Osteocyte (in vitro differentiated cells): ENCODE measurements at regions not wholly inside any gene's neighbourhood (a gene's known extent, or its start where the extent isn't known, plus 50 kb on each side); places are given as distances from the start of the nearest gene placed in this dataset.

Experiments
- DNase-seq: peaks from one replicate; pipeline ENCODE4 v3.0.0; 2021; ENCODE audit warnings: mixed read lengths; ENCODE audit not compliant: unreplicated experiment; ENCODE audit errors: extremely low spot score
- H3K27ac Mint-ChIP-seq: one replicate; pipeline ENCODE4 v1.8.0; 2021; ENCODE audit warnings: mild to moderate bottlenecking, mixed read lengths; ENCODE audit not compliant: unreplicated experiment
- H3K27me3 Mint-ChIP-seq: one replicate; pipeline ENCODE4 v1.8.0; 2021; ENCODE audit warnings: mixed read lengths; ENCODE audit not compliant: unreplicated experiment
- H3K36me3 Mint-ChIP-seq: one replicate; pipeline ENCODE4 v1.8.0; 2021; ENCODE audit warnings: mixed read lengths; ENCODE audit not compliant: unreplicated experiment
- H3K4me1 Mint-ChIP-seq: one replicate; pipeline ENCODE4 v1.8.0; 2021; ENCODE audit warnings: mixed read lengths; ENCODE audit not compliant: unreplicated experiment
- H3K4me3 Mint-ChIP-seq: one replicate; pipeline ENCODE4 v1.8.0; 2021; ENCODE audit warnings: mild to moderate bottlenecking, moderate library complexity, mixed read lengths; ENCODE audit not compliant: unreplicated experiment
- H3K9me3 Mint-ChIP-seq: one replicate; pipeline ENCODE4 v1.8.0; 2021; ENCODE audit warnings: mixed read lengths; ENCODE audit not compliant: unreplicated experiment
- TF ChIP-seq, protein P1 (sequence below): fragments of 200-600 bp; sonication (generic); IDR thresholded peaks from 2 replicates; pipeline ENCODE4 v1.5.0; 2021; ENCODE audit warnings: antibody characterized with exemption, mild to moderate bottlenecking, moderate library complexity

DNA sequence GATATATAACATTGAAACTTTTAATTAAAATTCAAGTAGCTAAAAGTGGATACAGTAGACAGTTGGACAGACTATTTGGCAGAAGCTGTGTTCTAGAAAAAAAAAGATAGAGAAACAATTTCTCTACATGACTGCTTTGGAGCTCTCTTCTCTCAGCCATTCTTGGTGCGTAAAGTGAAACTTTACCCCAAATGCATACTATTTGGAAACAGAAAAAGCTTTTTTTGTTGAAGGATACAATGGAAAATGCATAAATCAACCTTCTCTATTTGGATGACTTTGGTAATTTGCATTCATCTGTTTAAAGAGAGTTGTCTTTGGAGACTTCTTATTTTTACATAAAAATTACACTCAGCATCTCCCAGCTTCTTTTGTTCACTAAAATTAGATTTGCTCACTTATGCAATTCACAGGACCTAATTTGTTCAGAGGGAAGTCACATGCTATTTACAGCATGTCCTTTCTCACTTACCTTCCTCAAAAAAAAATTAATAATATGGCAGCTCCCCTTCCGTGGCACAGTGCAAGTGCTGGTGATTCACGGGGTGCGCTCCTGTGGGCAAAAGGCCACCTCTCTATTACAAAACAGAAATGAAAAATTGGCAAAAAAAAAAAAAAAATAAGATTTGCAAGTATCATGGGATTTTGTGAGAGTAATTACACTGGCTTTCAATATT is 498.9 kb downstream of the RERGL start:
- no peak for DNase-seq
- H3K4me3 Mint-ChIP-seq = no peak overlapping the region
- TF ChIP-seq, protein P1, sequence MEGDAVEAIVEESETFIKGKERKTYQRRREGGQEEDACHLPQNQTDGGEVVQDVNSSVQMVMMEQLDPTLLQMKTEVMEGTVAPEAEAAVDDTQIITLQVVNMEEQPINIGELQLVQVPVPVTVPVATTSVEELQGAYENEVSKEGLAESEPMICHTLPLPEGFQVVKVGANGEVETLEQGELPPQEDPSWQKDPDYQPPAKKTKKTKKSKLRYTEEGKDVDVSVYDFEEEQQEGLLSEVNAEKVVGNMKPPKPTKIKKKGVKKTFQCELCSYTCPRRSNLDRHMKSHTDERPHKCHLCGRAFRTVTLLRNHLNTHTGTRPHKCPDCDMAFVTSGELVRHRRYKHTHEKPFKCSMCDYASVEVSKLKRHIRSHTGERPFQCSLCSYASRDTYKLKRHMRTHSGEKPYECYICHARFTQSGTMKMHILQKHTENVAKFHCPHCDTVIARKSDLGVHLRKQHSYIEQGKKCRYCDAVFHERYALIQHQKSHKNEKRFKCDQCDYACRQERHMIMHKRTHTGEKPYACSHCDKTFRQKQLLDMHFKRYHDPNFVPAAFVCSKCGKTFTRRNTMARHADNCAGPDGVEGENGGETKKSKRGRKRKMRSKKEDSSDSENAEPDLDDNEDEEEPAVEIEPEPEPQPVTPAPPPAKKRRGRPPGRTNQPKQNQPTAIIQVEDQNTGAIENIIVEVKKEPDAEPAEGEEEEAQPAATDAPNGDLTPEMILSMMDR = no peak
- H3K27me3 Mint-ChIP-seq = no peaks in the 10 kb centered on the region
- H3K36me3 Mint-ChIP-seq = no peaks in the 10 kb centered on the region
- no peaks in the 10 kb centered on the region for H3K9me3 Mint-ChIP-seq
- H3K4me1 Mint-ChIP-seq = no peaks in the 10 kb centered on the region
- H3K27ac Mint-ChIP-seq = no peak overlapping the region

GRCh38 chr12:17588968-17589367 is 501.0 kb downstream of the RERGL start:
- Mint-ChIP-seq H3K9me3 (peaks cover 4% of the 10 kb centered on the region), H3K27me3 (no peaks in the 10 kb centered on the region), H3K36me3 (no peaks in the 10 kb centered on the region), H3K4me1 (no peaks in the 10 kb centered on the region), H3K27ac (no peak overlapping the region), H3K4me3 (no peak overlapping the region)
- TF ChIP-seq, protein P1 = peak; percentile 24
- DNase-seq = no peak

- H3K9me3 Mint-ChIP-seq = peaks cover 4% of the 10 kb centered on the region
- TF ChIP-seq, protein P1 = no peak
- H3K36me3 Mint-ChIP-seq = no peaks in the 10 kb centered on the region
- DNase-seq = no peak
- H3K4me1 Mint-ChIP-seq = no peaks in the 10 kb centered on the region
- H3K27me3 Mint-ChIP-seq = no peaks in the 10 kb centered on the region
- H3K27ac Mint-ChIP-seq = no peak overlapping the region
- no peak overlapping the region for H3K4me3 Mint-ChIP-seq
Measured at GRCh38 chr12:17579205-17580026, 510.6 kb downstream of the RERGL start.

DNA sequence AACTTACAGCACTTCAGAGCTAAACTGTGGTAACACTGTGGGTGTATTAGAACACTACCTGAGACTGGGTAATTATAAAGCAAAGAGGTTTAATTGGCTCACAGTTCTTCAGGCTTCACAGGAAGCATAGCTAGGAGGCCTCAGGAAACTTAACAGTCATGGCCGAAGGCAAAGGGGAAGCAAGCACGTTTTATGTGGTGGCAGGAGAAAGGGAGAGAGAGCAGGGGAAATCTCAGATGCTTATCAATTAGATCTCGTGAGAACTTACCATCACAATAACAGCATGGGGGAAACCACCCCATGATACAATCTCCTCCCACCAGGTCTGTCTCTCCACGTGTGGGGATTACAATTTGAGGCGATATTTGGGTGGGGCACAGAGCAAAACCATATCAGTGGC is 512.6 kb downstream of the RERGL start:
- H3K9me3 Mint-ChIP-seq = no peaks in the 10 kb centered on the region
- TF ChIP-seq, protein P1 = no peak
- H3K4me1 Mint-ChIP-seq = no peaks in the 10 kb centered on the region
- H3K27me3 Mint-ChIP-seq = no peaks in the 10 kb centered on the region
- no peaks in the 10 kb centered on the region for H3K36me3 Mint-ChIP-seq
- no peak overlapping the region for H3K27ac Mint-ChIP-seq
- no peak overlapping the region for H3K4me3 Mint-ChIP-seq
- no peak for DNase-seq

GRCh38 chr12:17572250-17572649 is 517.7 kb downstream of the RERGL start:
- H3K27me3 Mint-ChIP-seq = no peaks in the 10 kb centered on the region
- H3K4me3 Mint-ChIP-seq = no peak overlapping the region
- H3K9me3 Mint-ChIP-seq = no peaks in the 10 kb centered on the region
- H3K4me1 Mint-ChIP-seq = no peaks in the 10 kb centered on the region
- TF ChIP-seq, protein P1 = no peak
- H3K27ac Mint-ChIP-seq = no peak overlapping the region
- DNase-seq = no peak
- no peaks in the 10 kb centered on the region for H3K36me3 Mint-ChIP-seq
